AG20443 (cell line): ENCODE measurements at regions not wholly inside any gene's neighbourhood (a gene's known extent, or its start where the extent isn't known, plus 50 kb on each side); places are given as distances from the start of the nearest gene placed in this dataset.
"Not testable (repeated sequence)": the region's sequence is repeated elsewhere in the genome, so short reads cannot be mapped to it uniquely, and the experiment has no call there.

Experiments used
- DNase-seq: peaks from one replicate; pipeline ENCODE4 v3.0.0; 2012; ENCODE audit warnings: low spot score, mixed read lengths

- DNase-seq, result no peak
Measured at GRCh38 chr11:130550984-130551383, 102.5 kb downstream of the ADAMTS15 start.

GRCh38 chr11:130551388-130551787 lies 102.9 kb downstream of the ADAMTS15 start:
- DNase-seq, result no peak

- peak; percentile 72 for DNase-seq
Measured at GRCh38 chr11:130553306-130553705, 104.9 kb downstream of the ADAMTS15 start.

GRCh38 chr11:130554241-130555055 lies 106.0 kb downstream of the ADAMTS15 start:
- no peak for DNase-seq

GRCh38 chr11:130555251-130555841 lies 106.9 kb downstream of the ADAMTS15 start:
- DNase-seq, result peak; percentile 72

GRCh38 chr11:130560000-130560780 lies 111.7 kb downstream of the ADAMTS15 start:
- no peak for DNase-seq

- no peak for DNase-seq
Measured at GRCh38 chr11:130560781-130561109, 112.3 kb downstream of the ADAMTS15 start.

- DNase-seq, result no peak
Measured at GRCh38 chr11:130561441-130561881, 113.0 kb downstream of the ADAMTS15 start.

- DNase-seq, result no peak
Measured at GRCh38 chr11:130562549-130562948, 114.1 kb downstream of the ADAMTS15 start.

GRCh38 chr11:130566360-130566759 lies 117.9 kb downstream of the ADAMTS15 start:
- not testable (repeated sequence) for DNase-seq

GRCh38 chr11:130571519-130571918 lies 123.1 kb downstream of the ADAMTS15 start:
- DNase-seq, result no peak

- DNase-seq, result no peak
Measured at GRCh38 chr11:130571947-130572584, 123.6 kb downstream of the ADAMTS15 start.

- DNase-seq, result no peak
Measured at GRCh38 chr11:130573767-130574166, 125.3 kb downstream of the ADAMTS15 start.

GRCh38 chr11:130574740-130575139 lies 126.3 kb downstream of the ADAMTS15 start:
- DNase-seq, result no peak

- DNase-seq, result no peak
Measured at GRCh38 chr11:130576146-130576545, 127.7 kb downstream of the ADAMTS15 start.

GRCh38 chr11:130578738-130579368 lies 130.4 kb downstream of the ADAMTS15 start:
- DNase-seq, result no peak

GRCh38 chr11:130580372-130580771 lies 131.9 kb downstream of the ADAMTS15 start:
- peak; percentile 84 for DNase-seq

GRCh38 chr11:130580891-130581492 lies 132.5 kb downstream of the ADAMTS15 start:
- peak; percentile 51 for DNase-seq

GRCh38 chr11:130581646-130582045 lies 133.2 kb downstream of the ADAMTS15 start:
- no peak for DNase-seq

GRCh38 chr11:130582176-130582575 lies 133.7 kb downstream of the ADAMTS15 start:
- no peak for DNase-seq

GRCh38 chr11:130582981-130583380 lies 134.5 kb downstream of the ADAMTS15 start:
- no peak for DNase-seq
